ENCODE measurements at regions not wholly inside any gene's neighbourhood (a gene's known extent, or its start where the extent isn't known, plus 50 kb on each side); places are given as distances from the start of the nearest gene placed in this dataset.

GRCh38 chr4:32032136-32032672 lies 1312.0 kb downstream of the PCDH7 start:
- DNase-seq (ENCODE audit: low read depth) = no peak

GRCh38 chr4:32037399-32037798 lies 1317.2 kb downstream of the PCDH7 start:
- DNase-seq (ENCODE audit: low read depth) = no peak

GRCh38 chr4:32042486-32043247 lies 1322.5 kb downstream of the PCDH7 start:
- no peak for DNase-seq (ENCODE audit: low read depth)

- no peak for DNase-seq (ENCODE audit: low read depth)
Observed at GRCh38 chr4:32043248-32043633, 1323.1 kb downstream of the PCDH7 start.

GRCh38 chr4:32061916-32062315 lies 1341.7 kb downstream of the PCDH7 start:
- no peak for DNase-seq (ENCODE audit: low read depth)

- DNase-seq (ENCODE audit: low read depth) = no peak
Observed at GRCh38 chr4:32073542-32073941, 1353.4 kb downstream of the PCDH7 start.

GRCh38 chr4:32087211-32087610 lies 1367.0 kb downstream of the PCDH7 start:
- DNase-seq (ENCODE audit: low read depth) = no peak

- no peak for DNase-seq (ENCODE audit: low read depth)
Observed at GRCh38 chr4:32094987-32095386, 1374.8 kb downstream of the PCDH7 start.

- no peak for DNase-seq (ENCODE audit: low read depth)
Observed at GRCh38 chr4:32102896-32103295, 1382.7 kb downstream of the PCDH7 start.

GRCh38 chr4:32106767-32107166 lies 1386.6 kb downstream of the PCDH7 start:
- DNase-seq (ENCODE audit: low read depth) = peak; percentile 9

- no peak for DNase-seq (ENCODE audit: low read depth)
Observed at GRCh38 chr4:32112891-32113290, 1392.7 kb downstream of the PCDH7 start.

GRCh38 chr4:32117693-32118092 lies 1397.5 kb downstream of the PCDH7 start:
- DNase-seq (ENCODE audit: low read depth) = no peak

- no peak for DNase-seq (ENCODE audit: low read depth)
Observed at GRCh38 chr4:32119907-32120306, 1399.7 kb downstream of the PCDH7 start.

- DNase-seq (ENCODE audit: low read depth) = no peak
Observed at GRCh38 chr4:32128549-32128948, 1408.4 kb downstream of the PCDH7 start.

GRCh38 chr4:32129967-32130366 lies 1409.8 kb downstream of the PCDH7 start:
- DNase-seq (ENCODE audit: low read depth) = no peak

- DNase-seq (ENCODE audit: low read depth) = peak; percentile 49
Observed at GRCh38 chr4:32133141-32133540, 1413.0 kb downstream of the PCDH7 start.

- no peak for DNase-seq (ENCODE audit: low read depth)
Observed at GRCh38 chr4:32133734-32134133, 1413.6 kb downstream of the PCDH7 start.

GRCh38 chr4:32135642-32136041 lies 1415.5 kb downstream of the PCDH7 start:
- DNase-seq (ENCODE audit: low read depth) = peak; percentile 83

- DNase-seq (ENCODE audit: low read depth) = no peak
Observed at GRCh38 chr4:32136081-32136787, 1416.1 kb downstream of the PCDH7 start.

GRCh38 chr4:32140636-32141035 lies 1420.5 kb downstream of the PCDH7 start:
- DNase-seq (ENCODE audit: low read depth) = peak; percentile 90

- DNase-seq (ENCODE audit: low read depth) = no peak
Observed at GRCh38 chr4:32142075-32142474, 1421.9 kb downstream of the PCDH7 start.

- no peak for DNase-seq (ENCODE audit: low read depth)
Observed at GRCh38 chr4:32145987-32146386, 1425.8 kb downstream of the PCDH7 start.

GRCh38 chr4:32147446-32148085 lies 1427.4 kb downstream of the PCDH7 start:
- DNase-seq (ENCODE audit: low read depth) = no peak
